GM23248 (cell line): ENCODE measurements at regions not wholly inside any gene's neighbourhood (a gene's known extent, or its start where the extent isn't known, plus 50 kb on each side); places are given as distances from the start of the nearest gene placed in this dataset.

Experiments used
- DNase-seq: peaks from one replicate; pipeline ENCODE4 v3.0.0-alpha.2; 2015
- H2AFZ ChIP-seq: fragments of 200-600 bp; sonication (generic); 2 replicates; pipeline ENCODE4 v1.6.1; 2016; ENCODE audit warnings: antibody characterized with exemption
- H3F3A ChIP-seq: fragments of 200-600 bp; sonication (generic); 2 replicates; pipeline ENCODE4 v1.6.1; 2016; ENCODE audit warnings: mild to moderate bottlenecking, antibody characterized with exemption, mixed run types; ENCODE audit not compliant: insufficient read depth
- H3K27ac ChIP-seq: fragments of 200-600 bp; sonication (generic); 2 replicates; pipeline ENCODE4 v1.5.1; 2016; ENCODE audit warnings: mild to moderate bottlenecking
- H3K27me3 ChIP-seq: fragments of 200-600 bp; sonication (generic); replicated peaks from 2 replicates; pipeline ENCODE4 v1.6.1; 2016; ENCODE audit warnings: mild to moderate bottlenecking; ENCODE audit not compliant: insufficient read depth
- H3K36me3 ChIP-seq: fragments of 200-600 bp; sonication (generic); 2 replicates; pipeline ENCODE4 v1.6.1; 2016; ENCODE audit warnings: low read depth, mild to moderate bottlenecking
- H3K4me1 ChIP-seq: fragments of 200-600 bp; sonication (generic); 2 replicates; pipeline ENCODE4 v1.6.1; 2016; ENCODE audit warnings: mild to moderate bottlenecking; ENCODE audit not compliant: insufficient read depth
- H3K4me2 ChIP-seq: fragments of 200-600 bp; sonication (generic); one replicate; pipeline ENCODE4 v1.6.1; 2016; ENCODE audit warnings: mild to moderate bottlenecking; ENCODE audit not compliant: unreplicated experiment
- H3K4me3 ChIP-seq: fragments of 200-600 bp; sonication (generic); 2 replicates; pipeline ENCODE4 v1.5.1; 2016; ENCODE audit warnings: mild to moderate bottlenecking
- H3K79me2 ChIP-seq: fragments of 200-600 bp; sonication (generic); 2 replicates; pipeline ENCODE4 v1.6.1; 2016; ENCODE audit warnings: mild to moderate bottlenecking; ENCODE audit not compliant: insufficient read depth
- H3K9ac ChIP-seq: fragments of 200-600 bp; sonication (generic); 2 replicates; pipeline ENCODE4 v1.6.1; 2016; ENCODE audit warnings: mild to moderate bottlenecking
- H3K9me2 ChIP-seq: fragments of 200-600 bp; sonication (generic); 2 replicates; pipeline ENCODE4 v1.6.1; 2016; ENCODE audit warnings: mixed run types, mild to moderate bottlenecking, moderate library complexity; ENCODE audit not compliant: insufficient read depth
- H3K9me3 ChIP-seq: fragments of 200-600 bp; sonication (generic); one replicate; pipeline ENCODE4 v1.6.1; 2017; ENCODE audit warnings: low read depth
- H4K20me1 ChIP-seq: fragments of 200-600 bp; sonication (generic); 2 replicates; pipeline ENCODE4 v1.6.0; 2016; ENCODE audit not compliant: insufficient read depth
- EZH2 ChIP-seq: fragments of 200-600 bp; sonication (generic); IDR thresholded peaks from 2 replicates; pipeline ENCODE4 v1.6.1; 2018; ENCODE audit warnings: antibody characterized with exemption, mild to moderate bottlenecking; ENCODE audit not compliant: insufficient read depth, poor library complexity, severe bottlenecking
- EZH2phosphoT487 ChIP-seq: fragments of 200-600 bp; sonication (generic); IDR thresholded peaks from 2 replicates; pipeline ENCODE4 v1.6.1; 2018; ENCODE audit warnings: antibody characterized with exemption, moderate library complexity, mild to moderate bottlenecking, low read depth; ENCODE audit not compliant: insufficient read depth
- WGBS, 2 experiments: methylation state at CpG; one replicate each; pipeline ENCODE4 v1.1.6; 2015 to 2017; ENCODE audit warnings: low lambda C conversion rate in 2 of 2, low coverage in 1 of 2; ENCODE audit errors: missing lambda C conversion rate in 2 of 2; 5-methylcytosine and 5-hydroxymethylcytosine counted together
- in situ Hi-C: fragments of 300-500 bp; cut with MboI; formaldehyde crosslinking; loops from 2 replicates; pipeline ENCODE4 v1.15.0; 2020

GRCh38 chr3:103907567-103907966, 1459.1 kb upstream of the ALCAM start:
- no peaks in the 10 kb centered on the region for H3K79me2 ChIP-seq
- TF ChIP-seq EZH2 (no peak), EZH2phosphoT487 (no peak)
- H3K4me2 ChIP-seq: no peak overlapping the region
- no peaks in the 10 kb centered on the region for H3K9me3 ChIP-seq
- no peaks in the 10 kb centered on the region for H3K9me2 ChIP-seq
- H3F3A ChIP-seq: no peaks in the 10 kb centered on the region
- no peak overlapping the region for H2AFZ ChIP-seq
- in situ Hi-C loops: no loop called here
- H3K27ac ChIP-seq: no peak overlapping the region
- no peaks in the 10 kb centered on the region for H3K4me1 ChIP-seq
- no peak overlapping the region for H3K9ac ChIP-seq
- H3K27me3 ChIP-seq: no peaks in the 10 kb centered on the region
- no peaks in the 10 kb centered on the region for H3K36me3 ChIP-seq
- no peak for DNase-seq
- no peaks in the 10 kb centered on the region for H4K20me1 ChIP-seq
- H3K4me3 ChIP-seq: no peak overlapping the region
- WGBS, 2 experiments: 44 to 51% methylated on average over 3 of the region's 3 CpGs

- H3K27ac ChIP-seq: no peak overlapping the region
- no peak for DNase-seq
- in situ Hi-C loops: no loop called here
- no peaks in the 10 kb centered on the region for H3K79me2 ChIP-seq
- no peaks in the 10 kb centered on the region for H3K4me1 ChIP-seq
- H4K20me1 ChIP-seq: no peaks in the 10 kb centered on the region
- no peaks in the 10 kb centered on the region for H3K9me3 ChIP-seq
- H3F3A ChIP-seq: no peaks in the 10 kb centered on the region
- WGBS, 2 experiments: 53 to 55% methylated on average over 1 of the region's 1 CpG
- no peak overlapping the region for H2AFZ ChIP-seq
- H3K4me3 ChIP-seq: no peak overlapping the region
- no peak overlapping the region for H3K9ac ChIP-seq
- H3K27me3 ChIP-seq: no peaks in the 10 kb centered on the region
- no peaks in the 10 kb centered on the region for H3K36me3 ChIP-seq
- H3K9me2 ChIP-seq: no peaks in the 10 kb centered on the region
- H3K4me2 ChIP-seq: no peak overlapping the region
- TF ChIP-seq EZH2phosphoT487 (no peak), EZH2 (no peak)
Measured at GRCh38 chr3:103909395-103909794, 1457.3 kb upstream of the ALCAM start.

- TF ChIP-seq EZH2 (no peak), EZH2phosphoT487 (no peak)
- no peak overlapping the region for H2AFZ ChIP-seq
- no peaks in the 10 kb centered on the region for H3F3A ChIP-seq
- H3K9me2 ChIP-seq: no peaks in the 10 kb centered on the region; the same call in 1 of the 2 replicates
- no peaks in the 10 kb centered on the region for H3K79me2 ChIP-seq
- H3K27ac ChIP-seq: no peak overlapping the region
- H3K9me3 ChIP-seq: no peaks in the 10 kb centered on the region
- in situ Hi-C loops: no loop called here
- no peak overlapping the region for H3K4me2 ChIP-seq
- H3K4me3 ChIP-seq: no peak overlapping the region
- H3K9ac ChIP-seq: no peak overlapping the region
- H4K20me1 ChIP-seq: no peaks in the 10 kb centered on the region
- DNase-seq: no peak
- no peaks in the 10 kb centered on the region for H3K27me3 ChIP-seq
- H3K36me3 ChIP-seq: no peaks in the 10 kb centered on the region
- H3K4me1 ChIP-seq: no peaks in the 10 kb centered on the region
Measured at GRCh38 chr3:103918336-103918735, 1448.4 kb upstream of the ALCAM start.

GRCh38 chr3:103919327-103919726, 1447.4 kb upstream of the ALCAM start:
- no peaks in the 10 kb centered on the region for H4K20me1 ChIP-seq
- TF ChIP-seq EZH2phosphoT487 (no peak), EZH2 (no peak)
- no peak overlapping the region for H3K9ac ChIP-seq
- no peaks in the 10 kb centered on the region for H3F3A ChIP-seq
- H3K4me3 ChIP-seq: no peak overlapping the region
- WGBS, 2 experiments: 32 to 35% methylated on average over 3 of the region's 3 CpGs
- H3K27ac ChIP-seq: no peak overlapping the region
- H2AFZ ChIP-seq: no peak overlapping the region
- no peaks in the 10 kb centered on the region for H3K79me2 ChIP-seq
- no peaks in the 10 kb centered on the region for H3K9me3 ChIP-seq
- no peak for DNase-seq
- in situ Hi-C loops: no loop called here
- H3K4me2 ChIP-seq: no peak overlapping the region
- no peaks in the 10 kb centered on the region for H3K27me3 ChIP-seq
- no peaks in the 10 kb centered on the region; the same call in 1 of the 2 replicates for H3K9me2 ChIP-seq
- no peaks in the 10 kb centered on the region for H3K4me1 ChIP-seq
- H3K36me3 ChIP-seq: no peaks in the 10 kb centered on the region

GRCh38 chr3:103923907-103924306, 1442.8 kb upstream of the ALCAM start:
- no peak overlapping the region for H3K9ac ChIP-seq
- no peaks in the 10 kb centered on the region; the same call in 1 of the 2 replicates for H3K9me2 ChIP-seq
- no peak overlapping the region for H3K27ac ChIP-seq
- H3K79me2 ChIP-seq: no peaks in the 10 kb centered on the region
- no peak for DNase-seq
- no peaks in the 10 kb centered on the region for H3K4me1 ChIP-seq
- H2AFZ ChIP-seq: no peak overlapping the region
- no peaks in the 10 kb centered on the region for H3K27me3 ChIP-seq
- no peaks in the 10 kb centered on the region for H4K20me1 ChIP-seq
- H3K4me3 ChIP-seq: no peak overlapping the region
- no peaks in the 10 kb centered on the region for H3K36me3 ChIP-seq
- in situ Hi-C loops: no loop called here
- no peak overlapping the region for H3K4me2 ChIP-seq
- TF ChIP-seq EZH2 (no peak), EZH2phosphoT487 (no peak)
- no peaks in the 10 kb centered on the region for H3F3A ChIP-seq
- no peaks in the 10 kb centered on the region for H3K9me3 ChIP-seq
